Adipocyte (in vitro differentiated cells): ENCODE measurements at regions not wholly inside any gene's neighbourhood (a gene's known extent, or its start where the extent isn't known, plus 50 kb on each side); places are given as distances from the start of the nearest gene placed in this dataset.
"Not testable (repeated sequence)": the region's sequence is repeated elsewhere in the genome, so short reads cannot be mapped to it uniquely, and the experiment has no call there.

Source experiments
- DNase-seq: peaks from one replicate; pipeline ENCODE4 v3.0.0-alpha.2; 2015; ENCODE audit warnings: low read depth
- H3K27me3 ChIP-seq: replicated peaks from 2 replicates; pipeline ENCODE4 v1.7.0; 2013; ENCODE audit warnings: mild to moderate bottlenecking, low read length, moderate library complexity; ENCODE audit not compliant: control insufficient read depth, insufficient read depth
- H3K36me3 ChIP-seq: 2 replicates; pipeline ENCODE4 v1.7.0; 2013; ENCODE audit warnings: low read length, mild to moderate bottlenecking, moderate library complexity; ENCODE audit not compliant: control insufficient read depth, insufficient read depth, severe bottlenecking
- H3K4me1 ChIP-seq: 2 replicates; pipeline ENCODE4 v1.7.0; 2013; ENCODE audit warnings: mild to moderate bottlenecking, low read length, moderate library complexity; ENCODE audit not compliant: control insufficient read depth, insufficient read depth
- H3K4me3 ChIP-seq: 2 replicates; pipeline ENCODE4 v1.7.0; 2013; ENCODE audit warnings: mild to moderate bottlenecking, low read length, moderate library complexity
- H3K9ac ChIP-seq: 2 replicates; pipeline ENCODE4 v1.7.0; 2013; ENCODE audit warnings: mild to moderate bottlenecking, low read length, moderate library complexity
- H3K9me3 ChIP-seq: 2 replicates; pipeline ENCODE4 v1.7.0; 2013; ENCODE audit warnings: mild to moderate bottlenecking, low read length, moderate library complexity; ENCODE audit not compliant: control insufficient read depth

GRCh38 chr7:51927738-51928137 lies 611.1 kb upstream of the COBL start:
- H3K4me1 ChIP-seq, result no peaks in the 10 kb centered on the region
- no peak overlapping the region for H3K9ac ChIP-seq
- H3K9me3 ChIP-seq, result peaks cover 7% of the 10 kb centered on the region
- H3K36me3 ChIP-seq, result no peaks in the 10 kb centered on the region
- H3K4me3 ChIP-seq, result no peak overlapping the region
- DNase-seq, result no peak
- no peaks in the 10 kb centered on the region for H3K27me3 ChIP-seq

- Histone ChIP-seq H3K36me3 (no peaks in the 10 kb centered on the region), H3K9ac (no peak overlapping the region), H3K9me3 (peaks cover 5% of the 10 kb centered on the region), H3K27me3 (no peaks in the 10 kb centered on the region), H3K4me3 (no peak overlapping the region), H3K4me1 (no peaks in the 10 kb centered on the region)
- no peak for DNase-seq
These were observed 602.0 kb upstream of the COBL start for GRCh38 chr7:51918581-51918980.

DNA sequence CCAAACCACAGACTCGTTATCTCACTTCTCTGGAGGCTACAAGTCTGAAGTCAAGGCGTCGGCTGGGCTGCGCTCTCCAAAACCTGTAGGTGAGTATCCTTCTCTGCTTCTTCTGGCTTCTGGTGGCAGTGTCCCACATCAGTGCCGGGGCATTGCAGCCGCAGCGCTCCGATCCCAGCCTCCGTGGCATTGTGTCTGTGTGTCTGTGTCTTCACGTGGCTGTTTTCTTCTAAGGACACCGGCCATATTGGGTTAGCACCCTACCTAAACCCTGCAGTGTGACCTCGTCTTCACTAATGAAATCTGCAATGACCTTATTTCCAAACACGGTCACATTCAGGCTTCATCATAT lies 584.9 kb upstream of the COBL start:
- Histone ChIP-seq H3K4me3 (no peak overlapping the region), H3K36me3 (no peaks in the 10 kb centered on the region), H3K27me3 (no peaks in the 10 kb centered on the region), H3K9ac (no peak overlapping the region), H3K9me3 (peaks cover 2% of the 10 kb centered on the region), H3K4me1 (no peaks in the 10 kb centered on the region)
- DNase-seq, result no peak

DNA sequence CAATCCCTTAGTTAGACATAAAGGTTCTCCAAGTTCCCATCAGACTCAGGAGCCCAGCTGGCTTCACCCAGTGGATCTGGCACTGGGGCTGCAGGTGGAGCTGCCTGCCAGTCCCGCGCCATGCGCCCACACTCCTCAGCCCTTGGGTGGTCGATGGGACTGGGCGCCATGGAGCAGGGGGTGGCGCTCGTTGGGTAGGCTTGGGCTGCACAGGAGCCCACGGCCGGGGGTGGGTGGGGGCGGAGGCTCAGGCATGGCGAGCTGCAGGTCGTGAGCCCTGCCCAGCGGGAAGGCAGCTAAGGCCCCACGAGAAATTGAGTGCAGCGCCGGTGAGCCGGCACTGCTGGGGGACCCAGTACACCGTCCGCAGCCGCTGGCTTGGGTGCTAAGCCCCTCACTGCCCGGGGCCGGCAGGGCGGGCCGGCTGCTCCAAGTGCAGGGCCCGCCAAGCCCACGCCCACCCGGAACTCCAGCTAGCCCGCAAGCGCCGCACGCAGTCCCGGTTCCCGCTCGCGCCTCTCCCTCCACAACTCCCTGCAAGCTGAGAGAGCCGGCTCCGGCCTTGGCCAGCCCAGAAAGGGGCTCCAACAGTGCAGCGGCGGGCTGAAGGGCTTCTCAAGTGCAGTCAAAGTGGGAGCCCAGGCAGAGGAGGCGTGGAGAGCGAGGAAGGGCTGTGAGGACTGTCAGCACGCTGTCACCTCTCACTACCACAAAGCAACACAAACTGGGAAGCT lies 584.3 kb upstream of the COBL start:
- not testable (repeated sequence) for H3K36me3 ChIP-seq, H3K4me1 ChIP-seq, DNase-seq, H3K27me3 ChIP-seq, H3K9ac ChIP-seq, H3K4me3 ChIP-seq, H3K9me3 ChIP-seq

DNA sequence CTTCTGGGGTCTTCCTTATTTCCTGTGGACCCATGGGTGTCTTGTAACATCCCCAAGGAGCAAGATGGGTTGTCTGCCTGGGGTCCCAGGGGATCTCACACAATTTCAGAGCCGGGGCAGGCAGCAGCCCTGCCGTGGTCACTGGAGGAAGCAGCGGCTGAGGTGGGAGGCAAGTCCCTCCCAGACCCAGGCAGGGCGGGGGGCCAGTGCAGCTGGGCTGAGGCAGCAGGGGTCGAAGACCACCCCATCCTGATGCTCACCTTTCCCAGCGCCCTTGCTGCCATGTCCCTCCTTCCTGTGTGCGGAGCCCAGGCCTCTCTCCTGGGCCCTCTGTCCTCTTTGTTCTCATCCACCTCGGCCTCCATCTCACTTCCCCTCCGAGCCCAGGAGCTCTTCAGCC lies 583.0 kb upstream of the COBL start:
- no peaks in the 10 kb centered on the region for H3K27me3 ChIP-seq
- no peak overlapping the region for H3K9ac ChIP-seq
- no peak overlapping the region for H3K4me3 ChIP-seq
- H3K36me3 ChIP-seq, result no peaks in the 10 kb centered on the region
- H3K9me3 ChIP-seq, result no peaks in the 10 kb centered on the region
- no peaks in the 10 kb centered on the region for H3K4me1 ChIP-seq
- DNase-seq, result no peak

DNA sequence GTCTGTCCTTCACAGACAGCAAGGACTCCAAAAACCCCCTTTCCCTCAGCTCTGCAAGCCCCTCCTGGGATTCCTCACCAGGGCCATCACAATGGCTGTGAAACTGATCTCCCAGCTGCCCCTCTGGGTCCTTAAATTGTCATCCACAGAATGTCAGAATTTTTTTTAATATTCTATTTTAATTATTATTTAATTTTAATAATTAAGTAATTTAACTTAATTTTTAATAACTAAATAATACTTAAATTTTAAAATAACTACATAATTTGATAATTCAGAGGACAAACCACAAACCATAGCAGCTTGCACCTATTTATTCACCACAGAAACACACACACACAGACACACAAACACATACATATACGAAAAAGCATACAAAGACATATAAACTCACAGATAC lies 565.8 kb upstream of the COBL start:
- Histone ChIP-seq H3K4me1 (no peaks in the 10 kb centered on the region), H3K9me3 (no peaks in the 10 kb centered on the region), H3K27me3 (no peaks in the 10 kb centered on the region), H3K9ac (no peak overlapping the region), H3K4me3 (no peak overlapping the region), H3K36me3 (no peaks in the 10 kb centered on the region)
- DNase-seq, result no peak

DNA sequence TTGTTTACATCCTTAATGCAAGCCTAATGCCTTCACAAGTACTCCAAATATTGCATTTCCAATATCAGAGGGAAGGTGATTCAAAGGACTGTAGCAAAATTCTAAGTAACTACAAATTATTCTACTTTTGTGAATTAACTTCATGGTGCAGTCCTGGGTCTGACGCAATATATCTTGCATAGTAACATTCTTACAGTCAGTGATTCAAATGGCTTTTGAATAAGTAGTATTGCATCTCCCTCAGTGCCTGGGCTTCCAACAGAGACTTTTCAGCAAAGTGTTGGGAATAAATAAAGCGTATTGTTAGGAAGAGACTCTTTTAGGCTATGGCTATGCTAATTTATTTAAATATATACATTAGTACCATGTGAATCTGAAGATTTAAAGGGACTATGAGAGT lies 564.7 kb upstream of the COBL start:
- Histone ChIP-seq H3K27me3 (no peaks in the 10 kb centered on the region), H3K9me3 (no peaks in the 10 kb centered on the region), H3K36me3 (no peaks in the 10 kb centered on the region), H3K9ac (no peak overlapping the region), H3K4me1 (no peaks in the 10 kb centered on the region), H3K4me3 (no peak overlapping the region)
- DNase-seq, result no peak

DNA sequence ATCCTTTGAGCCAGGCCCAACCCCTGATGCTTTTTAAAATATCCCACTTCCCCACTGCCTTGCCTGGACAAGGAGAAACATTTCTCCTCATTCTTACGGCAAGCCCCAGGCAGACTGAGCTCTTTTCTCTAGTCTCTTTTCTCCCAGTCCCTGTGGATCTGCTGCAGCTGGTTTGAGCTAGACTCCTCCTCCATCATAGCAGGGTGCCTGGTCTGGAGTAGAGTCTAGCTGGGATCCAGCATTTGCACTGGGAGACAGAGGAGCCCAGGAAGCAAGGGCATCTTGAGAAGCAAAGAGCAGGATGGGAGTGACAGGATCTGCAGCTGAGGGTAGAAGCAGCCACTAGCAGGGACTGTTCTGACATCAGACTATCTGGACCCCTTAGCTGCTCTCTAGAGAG lies 562.3 kb upstream of the COBL start:
- Histone ChIP-seq H3K4me3 (no peak overlapping the region), H3K4me1 (no peaks in the 10 kb centered on the region)
- DNase-seq, result no peak

GRCh38 chr7:51869452-51869851 lies 552.8 kb upstream of the COBL start:
- Histone ChIP-seq H3K9me3 (no peaks in the 10 kb centered on the region), H3K4me1 (no peaks in the 10 kb centered on the region), H3K9ac (no peak overlapping the region), H3K27me3 (no peaks in the 10 kb centered on the region), H3K4me3 (no peak overlapping the region), H3K36me3 (no peaks in the 10 kb centered on the region)
- no peak for DNase-seq

More for the DNA sequence above, 562.3 kb upstream of the COBL start:
- Histone ChIP-seq H3K36me3 (no peaks in the 10 kb centered on the region), H3K27me3 (no peaks in the 10 kb centered on the region), H3K9ac (no peak overlapping the region), H3K9me3 (no peaks in the 10 kb centered on the region)

DNA sequence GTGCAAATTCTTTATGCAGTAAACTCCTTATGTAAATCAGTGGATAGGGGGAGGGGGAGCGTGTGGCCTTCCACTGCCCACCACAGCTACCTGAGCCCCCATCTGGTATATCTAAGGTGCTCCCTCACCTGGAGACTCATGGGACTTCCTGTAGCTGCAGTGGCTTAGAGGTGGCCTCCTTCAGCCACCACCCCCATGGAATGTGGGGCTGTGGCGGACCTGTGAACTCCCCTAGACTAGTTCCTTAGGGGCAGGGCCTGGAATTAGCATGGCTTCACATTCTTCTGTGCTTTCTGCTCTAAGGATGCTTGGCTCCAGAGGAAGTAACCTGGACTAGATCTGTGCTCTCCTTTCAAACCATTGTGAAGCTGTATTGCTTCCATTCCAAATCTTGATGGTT lies 550.5 kb upstream of the COBL start:
- Histone ChIP-seq H3K4me3 (no peak overlapping the region), H3K4me1 (no peaks in the 10 kb centered on the region)
- DNase-seq, result no peak

GRCh38 chr7:51860305-51860704 lies 543.7 kb upstream of the COBL start:
- Histone ChIP-seq H3K27me3 (no peaks in the 10 kb centered on the region), H3K4me3 (no peak overlapping the region), H3K4me1 (no peaks in the 10 kb centered on the region), H3K36me3 (no peaks in the 10 kb centered on the region), H3K9ac (no peak overlapping the region), H3K9me3 (peaks cover 5% of the 10 kb centered on the region)
- no peak for DNase-seq

More for the DNA sequence above, 550.5 kb upstream of the COBL start:
- Histone ChIP-seq H3K36me3 (no peaks in the 10 kb centered on the region), H3K9me3 (no peaks in the 10 kb centered on the region), H3K9ac (no peak overlapping the region), H3K27me3 (no peaks in the 10 kb centered on the region)

DNA sequence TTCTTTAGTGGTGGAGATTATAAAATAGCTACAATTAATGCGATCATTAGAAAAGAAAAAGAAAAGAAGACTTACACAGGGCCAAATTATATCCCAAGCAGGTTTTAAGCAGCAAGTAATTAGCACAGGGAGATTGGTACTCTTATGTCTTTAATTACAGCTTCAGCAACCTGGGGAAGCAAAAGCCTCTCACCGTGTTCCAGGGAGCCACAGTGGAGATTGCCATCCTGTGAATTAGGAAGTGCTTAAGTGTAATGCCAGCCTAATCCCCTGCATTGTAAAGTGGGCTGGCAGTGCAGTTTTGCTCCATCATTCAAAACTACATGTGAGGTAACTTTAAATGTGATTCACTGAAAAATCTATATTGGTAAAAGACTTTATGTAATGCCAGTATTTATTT lies 533.5 kb upstream of the COBL start:
- H3K9ac ChIP-seq, result no peak overlapping the region
- peaks cover 18% of the 10 kb centered on the region for H3K9me3 ChIP-seq
- H3K27me3 ChIP-seq, result no peaks in the 10 kb centered on the region
- no peak for DNase-seq
- no peaks in the 10 kb centered on the region for H3K4me1 ChIP-seq
- no peak overlapping the region for H3K4me3 ChIP-seq
- no peaks in the 10 kb centered on the region for H3K36me3 ChIP-seq
